ENCODE measurements at regions not wholly inside any gene's neighbourhood (a gene's known extent, or its start where the extent isn't known, plus 50 kb on each side); places are given as distances from the start of the nearest gene placed in this dataset.

DNA sequence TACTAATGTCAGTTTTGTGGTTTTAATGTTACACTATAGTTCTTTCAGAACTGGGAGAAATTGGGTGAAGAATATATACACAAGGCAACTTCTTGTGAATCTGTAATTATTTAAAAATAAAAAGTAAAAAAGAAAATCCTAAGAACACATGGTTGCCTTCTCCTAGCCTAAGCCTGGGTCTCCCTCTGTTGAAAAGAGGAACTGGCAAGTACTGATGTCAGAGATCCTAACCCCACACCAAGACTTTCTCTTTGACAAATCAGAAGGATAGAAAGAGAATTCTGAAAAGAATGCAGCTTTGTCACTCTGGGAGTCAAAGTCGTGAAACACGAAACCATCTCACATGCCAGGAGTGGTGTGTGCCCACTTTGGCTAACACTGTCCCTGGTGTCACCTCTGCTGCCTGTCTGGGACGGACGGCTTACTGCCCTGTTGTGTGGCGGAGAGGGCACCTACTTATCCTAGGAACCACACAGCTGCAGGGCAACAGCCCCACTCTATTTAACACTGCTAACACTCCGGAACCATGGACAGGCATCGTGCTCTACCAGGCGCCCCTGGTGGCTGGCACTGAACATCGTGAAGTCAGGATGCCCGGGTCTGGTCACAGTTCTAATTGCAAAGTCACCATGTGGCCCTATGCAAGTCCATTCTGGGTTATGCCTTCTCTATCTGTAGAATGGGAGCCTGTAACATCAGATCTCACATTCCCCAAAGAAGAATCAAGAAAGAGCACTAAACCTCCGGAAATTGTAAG is 108.7 kb upstream of the CD82 start:
- Histone ChIP-seq H2AFZ (ENCODE audit: low read depth, low read length) (no peak overlapping the region), H3K27ac (ENCODE audit: low read length) (no peak overlapping the region), H3K27me3 (ENCODE audit: low read depth, low read length) (no peaks in the 10 kb centered on the region), H3K79me2 (ENCODE audit: low read length) (no peaks in the 10 kb centered on the region), H3K4me3 (ENCODE audit: low read length) (no peak overlapping the region), H4K20me1 (ENCODE audit: insufficient read depth, low read length) (no peaks in the 10 kb centered on the region), H3K36me3 (replicated peaks; ENCODE audit: low read depth, low read length) (no peaks in the 10 kb centered on the region), H3K4me1 (ENCODE audit: low read length) (peaks cover 2% of the 10 kb centered on the region; the same call in 1 of the 2 replicates), H3K4me2 (ENCODE audit: low read length) (no peak overlapping the region), H3K9ac (ENCODE audit: low read length) (no peak overlapping the region), H3K9me3 (ENCODE audit: insufficient read depth, low read length) (no peaks in the 10 kb centered on the region)
- no peak for TF ChIP-seq EZH2phosphoT487 (IDR thresholded peaks at IDR 0.05; ENCODE audit: low read depth)
- TF ChIP-seq, protein P1, sequence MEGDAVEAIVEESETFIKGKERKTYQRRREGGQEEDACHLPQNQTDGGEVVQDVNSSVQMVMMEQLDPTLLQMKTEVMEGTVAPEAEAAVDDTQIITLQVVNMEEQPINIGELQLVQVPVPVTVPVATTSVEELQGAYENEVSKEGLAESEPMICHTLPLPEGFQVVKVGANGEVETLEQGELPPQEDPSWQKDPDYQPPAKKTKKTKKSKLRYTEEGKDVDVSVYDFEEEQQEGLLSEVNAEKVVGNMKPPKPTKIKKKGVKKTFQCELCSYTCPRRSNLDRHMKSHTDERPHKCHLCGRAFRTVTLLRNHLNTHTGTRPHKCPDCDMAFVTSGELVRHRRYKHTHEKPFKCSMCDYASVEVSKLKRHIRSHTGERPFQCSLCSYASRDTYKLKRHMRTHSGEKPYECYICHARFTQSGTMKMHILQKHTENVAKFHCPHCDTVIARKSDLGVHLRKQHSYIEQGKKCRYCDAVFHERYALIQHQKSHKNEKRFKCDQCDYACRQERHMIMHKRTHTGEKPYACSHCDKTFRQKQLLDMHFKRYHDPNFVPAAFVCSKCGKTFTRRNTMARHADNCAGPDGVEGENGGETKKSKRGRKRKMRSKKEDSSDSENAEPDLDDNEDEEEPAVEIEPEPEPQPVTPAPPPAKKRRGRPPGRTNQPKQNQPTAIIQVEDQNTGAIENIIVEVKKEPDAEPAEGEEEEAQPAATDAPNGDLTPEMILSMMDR (IDR thresholded peaks at IDR 0.05; ENCODE audit: low read depth, low read length), result peak; percentile 31

DNA sequence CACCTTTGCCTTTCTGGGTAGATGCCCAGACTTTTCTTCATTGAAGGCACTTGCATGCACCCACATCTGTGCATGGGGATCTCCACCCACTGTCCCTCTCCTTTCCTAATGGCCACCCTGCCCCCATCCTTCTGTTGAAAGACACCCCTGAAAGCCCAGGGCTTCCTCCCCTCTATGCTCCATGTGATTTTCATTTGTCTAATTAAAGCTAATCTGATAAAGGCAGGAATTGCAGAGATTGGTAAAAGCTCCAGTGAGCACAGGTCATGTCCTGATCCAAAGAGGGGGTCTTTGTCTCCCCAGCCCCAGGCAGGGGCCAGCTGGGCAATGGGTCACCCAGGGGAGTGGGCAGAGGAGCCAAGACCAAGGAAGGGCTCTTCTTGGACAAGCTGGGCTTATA is 107.6 kb upstream of the CD82 start:
- Histone ChIP-seq H3K9me3 (ENCODE audit: insufficient read depth, low read length) (no peaks in the 10 kb centered on the region), H3K36me3 (replicated peaks; ENCODE audit: low read depth, low read length) (no peaks in the 10 kb centered on the region), H2AFZ (ENCODE audit: low read depth, low read length) (no peak overlapping the region), H3K4me1 (ENCODE audit: low read length) (peaks cover 2% of the 10 kb centered on the region; the same call in 1 of the 2 replicates), H3K79me2 (ENCODE audit: low read length) (no peaks in the 10 kb centered on the region), H3K27ac (ENCODE audit: low read length) (no peak overlapping the region), H3K4me3 (ENCODE audit: low read length) (no peak overlapping the region), H3K4me2 (ENCODE audit: low read length) (no peak overlapping the region), H4K20me1 (ENCODE audit: insufficient read depth, low read length) (no peaks in the 10 kb centered on the region), H3K27me3 (ENCODE audit: low read depth, low read length) (no peaks in the 10 kb centered on the region), H3K9ac (ENCODE audit: low read length) (no peak overlapping the region)
- TF ChIP-seq EZH2phosphoT487 (IDR thresholded peaks at IDR 0.05; ENCODE audit: low read depth), result no peak
- TF ChIP-seq, protein P1 (IDR thresholded peaks at IDR 0.05; ENCODE audit: low read depth, low read length), result no peak

DNA sequence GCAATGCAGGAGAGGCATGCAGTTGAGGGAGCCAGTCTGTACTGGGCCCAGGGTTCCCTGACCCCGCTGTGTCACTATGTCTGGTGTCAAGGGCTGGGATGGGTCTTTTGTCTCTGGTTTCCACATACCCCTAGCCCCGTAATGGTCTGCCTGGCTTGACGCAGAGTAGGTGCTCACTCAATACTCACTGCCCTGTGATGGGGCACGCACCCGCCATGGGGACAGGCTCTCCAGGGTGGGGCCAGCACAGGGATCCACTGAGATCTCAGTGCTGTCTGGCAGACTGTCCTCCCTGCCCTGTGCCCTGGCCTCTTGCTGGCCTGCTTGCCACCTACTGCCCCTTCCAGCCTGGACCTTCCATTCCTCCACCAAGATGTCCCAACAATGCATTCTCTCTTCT is 101.7 kb upstream of the CD82 start:
- Histone ChIP-seq H4K20me1 (ENCODE audit: insufficient read depth, low read length) (no peaks in the 10 kb centered on the region), H3K4me3 (ENCODE audit: low read length) (no peak overlapping the region), H3K27me3 (ENCODE audit: low read depth, low read length) (no peaks in the 10 kb centered on the region), H2AFZ (ENCODE audit: low read depth, low read length) (no peak overlapping the region), H3K27ac (ENCODE audit: low read length) (no peak overlapping the region), H3K4me1 (ENCODE audit: low read length) (no peaks in the 10 kb centered on the region), H3K9me3 (ENCODE audit: insufficient read depth, low read length) (no peaks in the 10 kb centered on the region), H3K79me2 (ENCODE audit: low read length) (no peaks in the 10 kb centered on the region), H3K9ac (ENCODE audit: low read length) (no peak overlapping the region), H3K36me3 (replicated peaks; ENCODE audit: low read depth, low read length) (no peaks in the 10 kb centered on the region), H3K4me2 (ENCODE audit: low read length) (no peak overlapping the region)
- no peak for TF ChIP-seq EZH2phosphoT487 (IDR thresholded peaks at IDR 0.05; ENCODE audit: low read depth)
- TF ChIP-seq, protein P1 (IDR thresholded peaks at IDR 0.05; ENCODE audit: low read depth, low read length), result no peak

DNA sequence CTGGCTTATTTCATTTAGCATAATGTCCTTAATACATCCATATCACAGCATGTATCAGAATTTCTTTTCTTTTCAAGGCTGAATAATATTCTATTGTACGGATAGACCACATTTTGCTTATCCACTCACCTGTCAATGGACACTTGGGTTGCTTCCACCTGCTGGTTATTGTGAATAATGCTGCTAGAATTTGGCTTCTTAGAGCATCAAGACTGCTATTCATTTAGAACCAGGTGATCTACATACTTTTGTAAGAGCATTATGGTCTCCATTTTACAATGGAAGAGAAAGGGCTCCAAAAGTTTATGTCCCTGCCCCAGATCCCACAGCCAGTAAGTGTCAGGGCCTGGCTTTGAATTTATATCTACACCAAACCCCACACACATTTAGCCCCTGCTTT is 100.7 kb upstream of the CD82 start:
- Histone ChIP-seq H3K4me3 (ENCODE audit: low read length) (no peak overlapping the region), H2AFZ (ENCODE audit: low read depth, low read length) (no peak overlapping the region), H3K9me3 (ENCODE audit: insufficient read depth, low read length) (no peaks in the 10 kb centered on the region), H4K20me1 (ENCODE audit: insufficient read depth, low read length) (no peaks in the 10 kb centered on the region), H3K27me3 (ENCODE audit: low read depth, low read length) (no peaks in the 10 kb centered on the region), H3K9ac (ENCODE audit: low read length) (no peak overlapping the region), H3K4me2 (ENCODE audit: low read length) (no peak overlapping the region), H3K4me1 (ENCODE audit: low read length) (no peaks in the 10 kb centered on the region), H3K27ac (ENCODE audit: low read length) (no peak overlapping the region), H3K79me2 (ENCODE audit: low read length) (no peaks in the 10 kb centered on the region), H3K36me3 (replicated peaks; ENCODE audit: low read depth, low read length) (no peaks in the 10 kb centered on the region)
- TF ChIP-seq, protein P1 (IDR thresholded peaks at IDR 0.05; ENCODE audit: low read depth, low read length), result peak; percentile 36; the same call in 1 of the 2 replicates
- no peak for TF ChIP-seq EZH2phosphoT487 (IDR thresholded peaks at IDR 0.05; ENCODE audit: low read depth)

Data from OCI-LY3 (cell line).